Skeletal muscle satellite cell (primary cell): ENCODE measurements at regions not wholly inside any gene's neighbourhood (a gene's known extent, or its start where the extent isn't known, plus 50 kb on each side); places are given as distances from the start of the nearest gene placed in this dataset. TPM values are rescaled to one million over a fixed set of nuclear protein-coding genes. Genes with fewer than 3 reads are reported as not detected.

Experiments used
- H3K27me3 ChIP-seq: 2 replicates; pipeline ENCODE4 v1.7.0; 2013; ENCODE audit warnings: low read length; ENCODE audit not compliant: control insufficient read depth, insufficient read depth
- H3K36me3 ChIP-seq: 2 replicates; pipeline ENCODE4 v1.7.0; 2013; ENCODE audit warnings: mild to moderate bottlenecking, control low read depth, low read length; ENCODE audit not compliant: insufficient read depth
- H3K4me1 ChIP-seq: 2 replicates; pipeline ENCODE4 v1.7.0; 2013; ENCODE audit warnings: low read length; ENCODE audit not compliant: control insufficient read depth, insufficient read depth
- H3K4me2 ChIP-seq: 2 replicates; pipeline ENCODE4 v1.7.0; 2013; ENCODE audit warnings: mild to moderate bottlenecking, low read length
- H3K4me3 ChIP-seq: 2 replicates; pipeline ENCODE4 v1.7.0; 2013; ENCODE audit warnings: low read length
- H3K9ac ChIP-seq: 2 replicates; pipeline ENCODE4 v1.7.0; 2013; ENCODE audit warnings: mild to moderate bottlenecking, low read depth, low read length, moderate library complexity
- H3K9me3 ChIP-seq: replicated peaks from 2 replicates; pipeline ENCODE4 v1.7.0; 2013; ENCODE audit warnings: mild to moderate bottlenecking, control low read depth, low read length
- small RNA-seq: library from RNA; depleted of rRNA; stranded (forward); fragments of <200 nt; gene quantifications from one replicate; pipeline ENCODE3, GENCODE V24; 2012

DNA sequence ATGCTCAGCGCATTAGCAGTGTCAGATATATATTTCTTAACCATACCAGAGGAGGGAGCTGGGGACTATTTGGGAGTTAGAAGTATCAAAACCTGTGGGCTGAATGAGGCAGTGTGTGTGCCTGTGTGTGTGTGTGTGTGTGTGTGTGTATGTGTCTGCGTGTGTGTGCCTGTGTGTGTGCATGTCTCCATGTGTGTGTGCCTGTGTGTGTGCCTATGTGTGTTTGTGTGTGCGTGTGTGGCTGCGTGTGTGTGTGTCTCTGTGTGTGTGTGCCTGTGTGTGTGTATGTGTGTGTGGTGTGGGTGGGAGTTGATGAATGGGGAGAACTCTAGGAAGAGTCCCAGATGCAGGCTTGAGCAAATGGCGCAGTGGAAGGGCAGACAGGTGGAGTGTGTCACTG lies 92.9 kb downstream of the PAX1 start:
- H3K4me3 ChIP-seq: no peak overlapping the region
- H3K4me2 ChIP-seq: no peak overlapping the region
- no peaks in the 10 kb centered on the region for H3K36me3 ChIP-seq
- no peaks in the 10 kb centered on the region for H3K4me1 ChIP-seq
- H3K9ac ChIP-seq: no peak overlapping the region
- no peaks in the 10 kb centered on the region for H3K27me3 ChIP-seq
- H3K9me3 ChIP-seq: no peaks in the 10 kb centered on the region

DNA sequence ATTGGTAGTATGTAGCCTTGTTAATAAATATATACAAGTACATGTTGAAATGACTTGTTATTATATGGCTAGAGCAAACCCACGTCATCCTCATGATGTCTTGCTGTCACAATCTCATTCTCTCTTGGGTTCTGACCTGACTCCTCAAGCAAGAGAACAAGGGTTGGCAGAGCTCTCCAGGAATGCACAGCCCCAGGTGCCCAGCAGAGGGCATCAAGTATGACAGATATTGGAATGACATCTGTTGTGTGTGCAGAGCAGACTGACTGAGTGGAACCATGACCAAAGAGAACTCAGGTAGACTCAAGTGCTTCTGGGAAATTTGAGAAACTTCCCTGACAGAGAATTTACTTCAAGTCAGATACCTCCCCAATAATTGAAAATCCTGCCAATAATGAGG lies 90.6 kb downstream of the PAX1 start:
- H3K9me3 ChIP-seq: no peaks in the 10 kb centered on the region
- no peaks in the 10 kb centered on the region for H3K27me3 ChIP-seq

DNA sequence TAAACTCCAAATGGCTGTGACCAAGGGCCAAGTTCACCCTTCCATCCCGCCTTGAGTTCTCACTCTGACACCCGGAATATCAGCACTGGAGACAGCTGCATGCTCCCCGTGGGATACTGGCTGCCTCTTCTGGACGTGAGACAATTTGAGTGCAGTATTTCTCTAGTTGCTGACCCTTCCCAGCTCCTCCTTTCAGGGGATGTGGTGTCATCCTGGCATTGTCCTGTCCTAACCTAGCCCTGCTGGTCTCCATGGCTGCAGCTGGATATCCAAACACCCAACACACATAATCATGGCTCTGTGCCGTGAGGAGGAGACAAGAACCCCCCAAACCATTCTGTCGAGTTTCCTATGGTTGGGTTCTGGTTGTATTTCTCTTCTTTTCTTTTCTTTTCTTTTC lies 82.6 kb downstream of the PAX1 start:
- Histone ChIP-seq H3K4me2 (no peak overlapping the region), H3K4me3 (no peak overlapping the region), H3K9ac (no peak overlapping the region), H3K9me3 (no peaks in the 10 kb centered on the region), H3K27me3 (no peaks in the 10 kb centered on the region), H3K36me3 (no peaks in the 10 kb centered on the region), H3K4me1 (no peaks in the 10 kb centered on the region)

More for the DNA sequence above, 90.6 kb downstream of the PAX1 start:
- no peaks in the 10 kb centered on the region for H3K4me1 ChIP-seq
- H3K4me3 ChIP-seq: no peak overlapping the region
- H3K4me2 ChIP-seq: no peak overlapping the region
- H3K36me3 ChIP-seq: no peaks in the 10 kb centered on the region
- no peak overlapping the region for H3K9ac ChIP-seq

DNA sequence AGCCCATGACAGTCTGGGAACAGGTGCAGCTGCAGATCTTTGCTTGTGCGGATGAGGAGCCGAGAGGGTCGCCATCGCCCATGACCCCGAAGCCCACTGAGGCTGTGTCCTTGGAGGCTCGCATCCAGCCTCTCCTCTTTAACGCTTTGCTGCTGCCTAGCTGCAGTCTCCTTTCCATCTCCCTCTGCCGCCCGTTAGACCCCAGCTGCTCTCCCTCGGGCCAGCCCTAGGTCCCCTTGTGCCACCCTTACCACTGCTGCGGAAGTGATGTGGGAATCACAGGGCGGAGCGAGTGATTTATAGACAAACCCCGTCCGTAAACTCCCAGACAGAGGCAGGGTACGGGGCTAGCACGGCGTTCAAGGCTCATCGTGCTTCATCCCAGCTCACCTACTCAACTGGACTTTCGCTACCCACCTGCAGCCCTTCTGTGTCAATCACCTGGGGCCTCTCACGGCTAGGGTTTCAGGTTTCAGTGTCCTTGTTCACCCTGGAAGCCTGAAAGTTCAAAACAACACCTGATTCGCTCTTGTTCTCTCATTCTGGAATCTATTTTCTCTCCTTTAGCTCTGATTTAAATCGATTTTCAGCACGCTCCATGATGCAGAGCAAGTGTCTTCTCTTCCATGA lies 76.1 kb downstream of the PAX1 start:
- Histone ChIP-seq H3K4me1 (no peaks in the 10 kb centered on the region), H3K9ac (no peak overlapping the region), H3K9me3 (peaks cover 2% of the 10 kb centered on the region), H3K36me3 (no peaks in the 10 kb centered on the region), H3K4me3 (no peak overlapping the region), H3K4me2 (no peak overlapping the region), H3K27me3 (no peaks in the 10 kb centered on the region)

DNA sequence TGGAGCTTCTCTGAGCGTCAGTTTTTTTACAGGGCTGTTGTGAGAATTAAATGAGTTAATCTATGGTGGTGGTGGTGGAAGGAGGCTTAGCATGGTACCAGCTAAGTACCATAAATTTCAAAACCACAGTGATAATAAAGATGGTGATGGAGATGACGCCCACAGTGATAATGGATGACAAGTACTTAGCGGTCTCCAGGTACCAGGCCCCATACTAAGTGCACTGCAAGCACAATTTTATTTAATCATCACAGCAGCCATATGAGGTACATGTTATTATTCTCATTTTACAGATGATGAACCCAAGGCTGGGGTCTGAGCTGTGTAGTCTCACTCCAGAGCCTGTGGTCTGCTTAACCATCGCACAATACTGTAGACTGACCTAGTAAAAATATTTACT lies 75.1 kb downstream of the PAX1 start:
- no peaks in the 10 kb centered on the region for H3K36me3 ChIP-seq
- H3K4me3 ChIP-seq: no peak overlapping the region
- H3K9me3 ChIP-seq: peaks cover 2% of the 10 kb centered on the region
- no peaks in the 10 kb centered on the region for H3K27me3 ChIP-seq
- no peak overlapping the region for H3K9ac ChIP-seq
- H3K4me2 ChIP-seq: no peak overlapping the region
- no peaks in the 10 kb centered on the region for H3K4me1 ChIP-seq

Small RNA genes lying in the stretch of these regions (small RNA-seq; reads per million reads assigned to genes)
- gene AL121912.1: not detected
